Kidney (tissue), 13 donors: ENCODE measurements at regions not wholly inside any gene's neighbourhood (a gene's known extent, or its start where the extent isn't known, plus 50 kb on each side); places are given as distances from the start of the nearest gene placed in this dataset.

Experiments used
- DNase-seq, 5 donors: peaks; one replicate each; pipeline ENCODE4 v3.0.0-alpha.2; 2013 to 2020
- FAIRE-seq: peaks from 2 replicates; lab custom pipeline; 2012; peaks lifted over from hg19 to GRCh38; lab: Jason Lieb, UNC
- H3K27ac ChIP-seq, 2 donors: one replicate each; pipeline ENCODE4 v1.7.0; 2013; ENCODE audit warnings: low read depth in 2 of 2, low read length in 2 of 2, inconsistent platforms in 1 of 2
- H3K27me3 ChIP-seq: one replicate; pipeline ENCODE4 v1.7.1; 2013; ENCODE audit warnings: low read length, inconsistent platforms; ENCODE audit not compliant: control insufficient read depth, insufficient read depth
- H3K36me3 ChIP-seq, 3 donors: one replicate each; pipeline versions ENCODE4 v1.7.0 to v1.7.1; 2013; ENCODE audit warnings: low read length in 3 of 3, control low read depth in 1 of 3, inconsistent platforms in 1 of 3; ENCODE audit not compliant: insufficient read depth in 3 of 3, control insufficient read depth in 2 of 3
- H3K4me1 ChIP-seq, 3 donors: one replicate each; pipeline versions ENCODE4 v1.7.0 to v1.7.1; 2013; ENCODE audit warnings: low read length in 3 of 3, inconsistent platforms in 1 of 3, low read depth in 1 of 3; ENCODE audit not compliant: control insufficient read depth in 2 of 3, insufficient read depth in 2 of 3
- H3K4me3 ChIP-seq, 3 donors: one replicate each; pipeline versions ENCODE4 v1.7.0 to v1.8.1; 2013; ENCODE audit warnings: low read length in 3 of 3, control low read depth in 1 of 3, inconsistent platforms in 1 of 3
- H3K9ac ChIP-seq, 3 donors: one replicate each; pipeline versions ENCODE4 v1.7.0 to v1.7.1; 2013; ENCODE audit warnings: low read length in 3 of 3, control low read depth in 1 of 3, inconsistent platforms in 1 of 3
- H3K9me3 ChIP-seq, 3 donors: one replicate each; pipeline versions ENCODE4 v1.7.0 to v1.7.1; 2013; ENCODE audit warnings: low read length in 3 of 3, control low read depth in 1 of 3, inconsistent platforms in 1 of 3; ENCODE audit not compliant: control insufficient read depth in 2 of 3, insufficient read depth in 1 of 3
- CTCF ChIP-seq: IDR thresholded peaks from 3 replicates; pipeline ENCODE4 v1.5.1; 2012; ENCODE audit warnings: mild to moderate bottlenecking, moderate library complexity, borderline replicate concordance; ENCODE audit not compliant: insufficient read depth; ENCODE audit errors: extremely low read depth
- intact Hi-C: fragments of 100-400 bp; cut with DNase I; formaldehyde crosslinking; loops from one replicate; pipeline ENCODE4 v1.11.1; 2022
- donor health status: control.
- donor health status: control.
- donor health status: control.
- donor health status: control.
- donor health status: control.
- donor health status: DM: yes; HTN: yes; CAD: no.
- donor health status: Normal renal cell carcinoma (clear cell type).

DNA sequence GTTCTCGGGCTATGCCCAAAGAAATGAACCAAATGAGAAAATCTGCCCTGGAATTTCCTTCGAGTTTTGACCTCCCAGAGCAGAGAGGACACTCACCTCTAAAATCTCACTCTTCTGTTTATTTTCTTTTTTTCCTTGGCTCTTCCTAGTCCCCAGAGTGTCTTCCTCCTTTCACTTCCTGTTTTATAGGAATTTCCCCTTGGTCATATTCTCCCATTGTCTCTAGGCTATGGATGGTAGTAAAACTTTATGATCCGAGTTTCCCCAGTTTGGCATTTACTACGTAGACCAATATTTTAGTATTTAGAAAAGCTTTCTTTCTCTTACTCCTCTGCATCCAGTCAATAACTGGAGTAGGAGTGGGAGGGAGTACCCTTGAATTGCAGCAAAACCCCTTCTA, 354.5 kb upstream of the ZNF608 start:
- H3K27me3 ChIP-seq: no peaks in the 10 kb centered on the region

DNA sequence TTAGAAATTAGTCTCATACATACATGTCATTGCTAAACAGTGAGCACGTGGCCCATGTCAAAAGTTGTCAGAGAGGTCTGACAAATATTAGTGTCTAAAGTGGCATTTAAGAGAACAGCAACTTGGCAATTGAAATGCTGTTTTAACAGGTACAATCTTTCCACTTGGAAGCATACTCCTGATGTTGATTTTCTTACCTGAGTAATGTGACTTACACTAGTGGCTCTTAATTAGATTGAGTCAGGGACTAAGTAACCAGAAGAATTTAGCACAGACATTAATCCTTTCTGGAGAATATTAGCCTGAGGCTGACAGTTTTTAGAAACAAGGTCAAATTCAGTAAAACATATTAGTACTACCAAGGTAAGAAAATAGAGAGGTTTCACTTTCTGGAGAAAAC, 357.0 kb upstream of the ZNF608 start:
- intact Hi-C loops: no loop called here
- FAIRE-seq: no peak
- DNase-seq: peak in 2 of 5 donors; percentile 9 to 15

More for the DNA sequence above, 354.5 kb upstream of the ZNF608 start:
- no peak for DNase-seq
- Histone ChIP-seq H3K9me3 (peaks cover 0 to 7% (median 0%) of the 10 kb centered on the region in 3 donors), H3K9ac (no peak overlapping the region), H3K27ac (no peak overlapping the region), H3K4me3 (no peak overlapping the region), H3K4me1 (no peaks in the 10 kb centered on the region), H3K36me3 (no peaks in the 10 kb centered on the region)
- intact Hi-C loops: no loop called here
- no peak for FAIRE-seq
- no peak for TF ChIP-seq CTCF

DNA sequence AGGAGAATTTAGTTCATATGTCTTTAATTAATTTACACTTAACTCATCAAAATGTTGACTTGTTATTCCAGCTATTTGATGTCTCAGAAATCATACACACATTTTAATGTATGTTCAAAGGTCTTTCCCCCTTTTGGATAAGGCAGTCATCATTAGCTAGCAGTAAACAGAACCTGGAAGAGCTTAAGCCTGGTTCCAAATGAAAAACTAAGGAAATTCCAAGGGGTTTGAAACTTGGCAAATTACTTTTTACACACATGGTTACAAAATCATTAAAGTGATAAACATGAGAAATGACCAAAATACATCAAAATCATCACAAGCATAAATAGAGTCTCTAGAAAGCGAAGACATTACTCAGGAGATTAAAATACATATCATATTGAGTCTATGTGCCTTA, 359.8 kb upstream of the ZNF608 start:
- TF ChIP-seq CTCF: no peak

More for the DNA sequence above, 357.0 kb upstream of the ZNF608 start:
- Histone ChIP-seq H3K36me3 (no peaks in the 10 kb centered on the region), H3K9ac (no peak overlapping the region), H3K9me3 (no peaks in the 10 kb centered on the region), H3K4me3 (no peak overlapping the region), H3K27ac (no peak overlapping the region), H3K27me3 (no peaks in the 10 kb centered on the region), H3K4me1 (no peaks in the 10 kb centered on the region)
- no peak for TF ChIP-seq CTCF

GRCh38 chr5:125106881-125107280, 360.4 kb upstream of the ZNF608 start:
- Histone ChIP-seq H3K9me3 (no peaks in the 10 kb centered on the region), H3K36me3 (no peaks in the 10 kb centered on the region), H3K27ac (no peak overlapping the region), H3K4me3 (no peak overlapping the region), H3K27me3 (no peaks in the 10 kb centered on the region), H3K9ac (no peak overlapping the region), H3K4me1 (no peaks in the 10 kb centered on the region)
- no peak for TF ChIP-seq CTCF
- intact Hi-C loops: no loop called here
- DNase-seq (no peak), FAIRE-seq (no peak)

More for the DNA sequence above, 359.8 kb upstream of the ZNF608 start:
- no peak for DNase-seq
- no peak overlapping the region for H3K9ac ChIP-seq
- H3K9me3 ChIP-seq: no peaks in the 10 kb centered on the region
- intact Hi-C loops: no loop called here
- H3K27me3 ChIP-seq: no peaks in the 10 kb centered on the region
- H3K4me1 ChIP-seq: no peaks in the 10 kb centered on the region
- no peaks in the 10 kb centered on the region for H3K36me3 ChIP-seq
- no peak overlapping the region for H3K27ac ChIP-seq
- H3K4me3 ChIP-seq: no peak overlapping the region
- no peak for FAIRE-seq
